Lung (tissue), 11 donors: ENCODE measurements at regions not wholly inside any gene's neighbourhood (a gene's known extent, or its start where the extent isn't known, plus 50 kb on each side); places are given as distances from the start of the nearest gene placed in this dataset.

ENCODE experiments used
- ATAC-seq: fragments of 200-7000 bp; cut with Tn5 transposase; one replicate; pipeline ENCODE4 v1.9.1; 2020; ENCODE audit warnings: moderate number of reproducible peaks; ENCODE audit not compliant: insufficient read depth, low FRiP score
- DNase-seq, 3 donors: peaks; one replicate each; pipeline ENCODE4 v3.0.0-alpha.2; 2013 to 2017
- H3K27ac ChIP-seq, 2 donors: one replicate each; pipeline ENCODE4 v1.5.1; 2013; ENCODE audit warnings: mild to moderate bottlenecking in 2 of 2, moderate library complexity in 2 of 2, control low read depth in 1 of 2, inconsistent platforms in 1 of 2, low read depth in 1 of 2, low read length in 1 of 2
- H3K27me3 ChIP-seq, 3 donors: one replicate each; pipeline ENCODE4 v1.5.1; 2013; ENCODE audit warnings: low read length in 2 of 3; ENCODE audit not compliant: control insufficient read depth in 3 of 3, insufficient read depth in 3 of 3
- H3K36me3 ChIP-seq, 4 donors: one replicate each; pipeline ENCODE4 v1.5.1; 2013; ENCODE audit warnings: low read length in 4 of 4, mild to moderate bottlenecking in 1 of 4, moderate library complexity in 1 of 4; ENCODE audit not compliant: control insufficient read depth in 4 of 4, insufficient read depth in 4 of 4
- H3K4me1 ChIP-seq, 5 donors: one replicate each; pipeline ENCODE4 v1.5.1; 2013; ENCODE audit warnings: low read length in 5 of 5, mild to moderate bottlenecking in 2 of 5, moderate library complexity in 1 of 5; ENCODE audit not compliant: control insufficient read depth in 5 of 5, insufficient read depth in 5 of 5
- H3K4me3 ChIP-seq: one replicate; pipeline ENCODE4 v1.5.1; 2013; ENCODE audit warnings: mild to moderate bottlenecking, control low read depth, moderate library complexity
- H3K9ac ChIP-seq, 2 donors: one replicate each; pipeline ENCODE4 v1.5.1; 2013; ENCODE audit warnings: low read length in 2 of 2, control low read depth in 1 of 2; ENCODE audit not compliant: insufficient read depth in 1 of 2
- H3K9me3 ChIP-seq, 4 donors: one replicate each; pipeline ENCODE4 v1.5.1; 2013; ENCODE audit warnings: low read length in 3 of 4, mild to moderate bottlenecking in 1 of 4, moderate library complexity in 1 of 4; ENCODE audit not compliant: control insufficient read depth in 4 of 4, insufficient read depth in 3 of 4
- CTCF ChIP-seq: IDR thresholded peaks from 2 replicates; pipeline ENCODE4 v1.5.1; 2012; ENCODE audit warnings: mild to moderate bottlenecking; ENCODE audit errors: control extremely low read depth, extremely low read depth
- WGBS, 2 donors: extraction: QIAGEN DNeasy Blood & Tissue Kit; methylation state at CpG; one replicate each; pipeline ENCODE4 v1.1.7; 2013; 5-methylcytosine and 5-hydroxymethylcytosine counted together
- donor health status: control.
- donor health status: control.
- donor health status: Bipolar disorder and iron deficiency.
- donor health status: healthy.
- donor health status: DM: yes; HTN: yes; CAD: no.

GRCh38 chr19:56966697-56967299 lies 126.3 kb upstream of the PEG3 start:
- WGBS, 2 donors, result 77 to 81% methylated on average over 13 of the region's 13 CpGs
- DNase-seq (no peak), ATAC-seq (no peak)
- no peak overlapping the region for H3K4me3 ChIP-seq
- H3K4me1 ChIP-seq, result peaks cover 0 to 3% (median 0%) of the 10 kb centered on the region in 5 donors
- H3K9me3 ChIP-seq, result peaks cover 0 to 19% (median 0%) of the 10 kb centered on the region in 4 donors
- TF ChIP-seq CTCF, result no peak
- H3K9ac ChIP-seq, result no peak overlapping the region
- H3K27ac ChIP-seq, result no peak overlapping the region
- no peaks in the 10 kb centered on the region for H3K36me3 ChIP-seq
- peaks cover 0 to 9% (median 4%) of the 10 kb centered on the region in 3 donors for H3K27me3 ChIP-seq

GRCh38 chr19:56969156-56969555 lies 128.6 kb upstream of the PEG3 start:
- Histone ChIP-seq H3K27ac (no peak overlapping the region), H3K4me1 (peaks cover 0 to 3% (median 0%) of the 10 kb centered on the region in 5 donors), H3K9ac (no peak overlapping the region), H3K27me3 (peaks cover 0 to 4% (median 0%) of the 10 kb centered on the region in 3 donors), H3K9me3 (peaks cover 0 to 23% (median 0%) of the 10 kb centered on the region in 4 donors), H3K4me3 (no peak overlapping the region), H3K36me3 (no peaks in the 10 kb centered on the region)
- no peak for ATAC-seq
- no peak for DNase-seq
- 47 to 51% methylated on average over 2 of the region's 2 CpGs for WGBS, 2 donors
- TF ChIP-seq CTCF, result no peak

DNA sequence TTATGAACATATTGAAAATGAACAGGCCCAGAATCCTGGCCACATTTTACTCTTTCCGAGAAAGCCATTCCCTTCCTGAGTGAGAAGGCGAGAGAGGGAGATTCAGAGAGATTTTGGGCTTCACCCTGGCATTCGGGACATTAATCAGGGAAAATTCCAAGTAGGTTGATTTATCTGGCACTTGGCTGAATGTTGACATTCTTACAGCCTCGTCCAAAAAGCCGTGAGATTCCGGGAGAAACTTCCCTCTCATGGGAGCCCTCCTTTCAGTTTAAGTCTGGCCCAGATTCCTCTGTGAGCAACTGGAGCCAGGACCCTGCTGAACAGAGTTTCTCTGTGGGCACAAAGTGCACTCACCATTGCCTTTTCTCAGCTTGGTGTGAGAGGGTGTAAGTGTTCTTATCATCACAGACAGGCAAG lies 129.2 kb upstream of the PEG3 start:
- DNase-seq, result peak; percentile 36 to 59 (median 37)
- TF ChIP-seq CTCF, result no peak
- ATAC-seq, result no peak
- Histone ChIP-seq H3K4me1 (peaks cover 0 to 3% (median 0%) of the 10 kb centered on the region in 5 donors), H3K9me3 (peaks cover 0 to 25% (median 0%) of the 10 kb centered on the region in 4 donors), H3K27ac (no peak overlapping the region), H3K4me3 (no peak overlapping the region), H3K9ac (no peak overlapping the region), H3K36me3 (no peaks in the 10 kb centered on the region), H3K27me3 (no peaks in the 10 kb centered on the region)
- WGBS, 2 donors, result 18 to 30% methylated on average over 6 of the region's 6 CpGs

GRCh38 chr19:56971230-56971629 lies 130.7 kb upstream of the PEG3 start:
- H3K9ac ChIP-seq, result no peak overlapping the region
- peaks cover 0 to 22% (median 0%) of the 10 kb centered on the region in 4 donors for H3K9me3 ChIP-seq
- no peak for ATAC-seq
- 70 to 87% methylated on average over 14 of the region's 14 CpGs for WGBS, 2 donors
- H3K4me3 ChIP-seq, result no peak overlapping the region
- DNase-seq, result no peak
- peaks cover 0 to 9% (median 0%) of the 10 kb centered on the region in 5 donors for H3K4me1 ChIP-seq
- TF ChIP-seq CTCF, result no peak
- no peak overlapping the region for H3K27ac ChIP-seq
- H3K36me3 ChIP-seq, result no peaks in the 10 kb centered on the region
- no peaks in the 10 kb centered on the region for H3K27me3 ChIP-seq
